K562 (cell line): ENCODE measurements at regions not wholly inside any gene's neighbourhood (a gene's known extent, or its start where the extent isn't known, plus 50 kb on each side); places are given as distances from the start of the nearest gene placed in this dataset.
"Not testable (repeated sequence)": the region's sequence is repeated elsewhere in the genome, so short reads cannot be mapped to it uniquely, and the experiment has no call there.

Experiments
- ATAC-seq: fragments of 200-7000 bp; cut with Tn5 transposase; 3 replicates; pipeline ENCODE4 v1.9.1; 2020; ENCODE audit warnings: moderate library complexity
- BruUV-seq: library from RNA; stranded (reverse); fragments of 400-500 nt; replicated peaks from 2 replicates; lab custom pipeline; 2021; lab: Mats Ljungman, UMichigan
- CTCF ChIA-PET: fragments of 300-600 bp; formaldehyde crosslinking; extraction: SDS; loops from one replicate; lab custom pipeline; 2021; ENCODE audit warnings: low intra/inter-chr PET ratio; lab: Yijun Ruan, JAX
- POLR2A ChIA-PET: fragments of 300-600, 350-650 bp; sonication (Branson Sonifier 250); formaldehyde crosslinking; extraction: SDS; loops from one replicate; lab custom pipeline; 2021; ENCODE audit warnings: antibody characterized with exemption, inconsistent platforms; lab: Yijun Ruan, JAX
- DNase-seq, 4 experiments: peaks; one replicate each; pipeline versions ENCODE4 v3.0.0 to v3.0.0-alpha.2; 2011 to 2018; ENCODE audit warnings: low spot score in 3 of 4, mixed read lengths in 3 of 4; ENCODE audit errors: extremely low read depth in 1 of 4
- FAIRE-seq: peaks from 2 replicates; lab custom pipeline; 2011; peaks lifted over from hg19 to GRCh38; lab: Jason Lieb, UNC
- H2AFZ ChIP-seq: 2 replicates; pipeline ENCODE4 v1.6.0; 2011; ENCODE audit warnings: low read depth, low read length, control low read depth, inconsistent platforms
- H3K27ac ChIP-seq: fragments of 200-600 bp; 3 replicates; pipeline ENCODE4 v1.8.0; 2011; ENCODE audit warnings: low read depth, mild to moderate bottlenecking, control low read depth, inconsistent platforms, low read length, moderate library complexity, mixed read lengths; ENCODE audit errors: extremely low read depth
- H3K27me3 ChIP-seq, 2 experiments: fragments of 300-600 bp in 1 of 2; 2 replicates in 1 of 2; 3 replicates in 1 of 2; pipeline versions ENCODE4 v1.6.0 to v1.8.0; 2011; ENCODE audit warnings: inconsistent platforms in 2 of 2, low read length in 2 of 2, mild to moderate bottlenecking in 1 of 2, mixed read lengths in 1 of 2, moderate library complexity in 1 of 2; ENCODE audit not compliant: control insufficient read depth in 2 of 2, insufficient read depth in 2 of 2
- H3K36me3 ChIP-seq: fragments of 300-600 bp; 3 replicates; pipeline ENCODE4 v1.8.0; 2011; ENCODE audit warnings: mild to moderate bottlenecking, low read length, inconsistent platforms; ENCODE audit not compliant: control insufficient read depth, insufficient read depth
- H3K4me1 ChIP-seq, 2 experiments: fragments of 200-600 bp in 1 of 2; replicated peaks in 1 of 2; 2 replicates in 1 of 2; 3 replicates in 1 of 2; pipeline versions ENCODE4 v1.5.1 to v1.8.0; 2011; ENCODE audit warnings: inconsistent platforms in 2 of 2, low read length in 2 of 2, mild to moderate bottlenecking in 1 of 2, mixed read lengths in 1 of 2, moderate library complexity in 1 of 2; ENCODE audit not compliant: control insufficient read depth in 2 of 2, insufficient read depth in 2 of 2
- H3K4me2 ChIP-seq: 2 replicates; pipeline ENCODE4 v1.6.1; 2011; ENCODE audit warnings: low read length, control low read depth, inconsistent platforms, mixed read lengths; ENCODE audit not compliant: insufficient read depth
- H3K4me3 ChIP-seq: fragments of 200-600 bp; sonication (generic), shearing (Covaris generic); 2 replicates; pipeline ENCODE4 v1.5.1; 2016; ENCODE audit warnings: control low read depth, inconsistent platforms
- H3K79me2 ChIP-seq: fragments of 200-600 bp; 3 replicates; pipeline ENCODE4 v1.8.0; 2011; ENCODE audit warnings: low read length, inconsistent platforms; ENCODE audit not compliant: control insufficient read depth, insufficient read depth
- H3K9ac ChIP-seq, 2 experiments: 2 replicates each; pipeline versions ENCODE4 v1.6.0 to v1.6.1; 2011; ENCODE audit warnings: low read depth in 2 of 2, low read length in 2 of 2, control low read depth in 1 of 2, inconsistent platforms in 1 of 2, mild to moderate bottlenecking in 1 of 2, mixed read lengths in 1 of 2; ENCODE audit not compliant: insufficient read depth in 1 of 2
- H3K9me1 ChIP-seq: one replicate; pipeline ENCODE4 v1.6.0; 2011; ENCODE audit warnings: inconsistent platforms, mild to moderate bottlenecking, low read length, moderate library complexity; ENCODE audit not compliant: control insufficient read depth, insufficient read depth
- H3K9me3 ChIP-seq: replicated peaks from 2 replicates; pipeline ENCODE4 v1.5.1; 2011; ENCODE audit warnings: low read depth, low read length, inconsistent platforms; ENCODE audit not compliant: control insufficient read depth, insufficient read depth
- H4K20me1 ChIP-seq: replicated peaks from 2 replicates; pipeline ENCODE4 v1.6.1; 2011; ENCODE audit warnings: low read length, inconsistent platforms, mixed read lengths; ENCODE audit not compliant: control insufficient read depth, insufficient read depth
- BCOR ChIP-seq: fragments of 450-650 bp; IDR thresholded peaks from 2 replicates; pipeline ENCODE4 v1.6.1; 2016
- ETV1 ChIP-seq: fragments of 450-650 bp; conservative IDR thresholded peaks from 2 replicates; pipeline ENCODE4 v1.6.1; 2016; ENCODE audit warnings: missing genetic modification characterization, control low read depth, low read depth, missing compliant biosample characterization
- NFRKB ChIP-seq: fragments of 450-650 bp; IDR thresholded peaks from 2 replicates; pipeline ENCODE4 v1.6.1; 2016; ENCODE audit warnings: low read depth
- SNRNP70 ChIP-seq: fragments of 200-400 bp; formaldehyde crosslinking; optimal IDR thresholded peaks from 2 replicates; pipeline ENCODE3; 2017; ENCODE audit warnings: low read depth, low read length
- STAG1 ChIP-seq: sonication (generic); formaldehyde crosslinking; IDR thresholded peaks from 2 replicates; pipeline ENCODE4 v1.5.0; 2020; ENCODE audit warnings: missing genetic modification reagents, borderline replicate concordance
- TBP ChIP-seq: optimal IDR thresholded peaks from 2 replicates; pipeline ENCODE3; 2011; ENCODE audit warnings: low read depth, low read length, improper control_type of control experiment
- ZNF197 ChIP-seq: fragments of 200-800 bp; sonication (Bioruptor generic); IDR thresholded peaks from 2 replicates; pipeline ENCODE4 v1.6.1; 2016; ENCODE audit warnings: low read depth, missing genetic modification characterization, missing compliant biosample characterization
- ZNF239 ChIP-seq: fragments of 250-450 bp; sonication (Bioruptor Pico); IDR thresholded peaks from 2 replicates; pipeline ENCODE4 v1.4.0; 2020; ENCODE audit warnings: mild to moderate bottlenecking
- ZNF282 ChIP-seq: sonication (generic); formaldehyde crosslinking; IDR thresholded peaks from 2 replicates; pipeline ENCODE4 v1.8.1; 2023; ENCODE audit warnings: missing genetic modification reagents
- ZNF311 ChIP-seq: fragments of 250-450 bp; sonication (Bioruptor Pico); IDR thresholded peaks from 2 replicates; pipeline ENCODE4 v1.4.0; 2020; ENCODE audit warnings: mild to moderate bottlenecking, moderate library complexity
- WGBS: fragments of 100-300 bp; shearing (Covaris generic); methylation state at CpG from one replicate; pipeline ENCODE4 v1.1.6; 2016; ENCODE audit warnings: low coverage, mixed read lengths; ENCODE audit not compliant: insufficient coverage; ENCODE audit errors: missing lambda C conversion rate; 5-methylcytosine and 5-hydroxymethylcytosine counted together
- in situ Hi-C: fragments of 300-500 bp; cut with MboI; formaldehyde crosslinking; loops from 4 replicates; pipeline ENCODE4 v1.15.0; 2018; ENCODE audit warnings: inconsistent platforms, mixed read lengths
- intact Hi-C: fragments of 100-400 bp; cut with micrococcal nuclease; formaldehyde crosslinking; loops from 2 replicates; pipeline ENCODE4 v1.14.2; 2022
- TF ChIP-seq, protein P1 (sequence below): sonication (generic); formaldehyde crosslinking; IDR thresholded peaks from 2 replicates; pipeline ENCODE4 v1.9.0; 2022; ENCODE audit warnings: mild to moderate bottlenecking, missing genetic modification reagents
- TF ChIP-seq, protein P2 (sequence below), 2 experiments: fragments of 450-650 bp; IDR thresholded peaks; 2 replicates each; pipeline ENCODE4 v1.6.1; 2018; ENCODE audit warnings: mild to moderate bottlenecking in 2 of 2, low read depth in 1 of 2; ENCODE audit not compliant: partially characterized antibody in 2 of 2

DNA sequence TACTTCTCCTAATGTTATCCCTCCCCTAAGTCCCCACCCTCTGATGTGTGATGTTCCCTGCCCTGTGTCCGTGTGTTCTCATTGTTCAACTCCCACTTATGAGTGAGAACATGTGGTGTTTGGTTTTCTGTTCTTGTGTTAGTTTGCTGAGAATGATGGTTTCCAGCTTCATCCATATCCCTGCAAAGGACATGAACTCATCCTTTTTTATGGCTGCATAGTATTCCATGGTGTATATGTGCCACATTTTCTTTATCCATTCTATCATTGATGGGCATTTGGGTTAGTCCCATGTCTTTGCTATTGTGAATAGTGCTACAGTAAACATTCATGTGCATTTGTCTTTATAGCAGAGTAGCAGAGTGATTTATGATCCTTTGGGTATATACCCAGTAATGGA lies 613.8 kb upstream of the KIF2B start:
- H2AFZ ChIP-seq, H3K9me3 ChIP-seq, H3K27me3 ChIP-seq, H3K36me3 ChIP-seq, H3K9me1 ChIP-seq, FAIRE-seq, H4K20me1 ChIP-seq, H3K4me1 ChIP-seq, BruUV-seq, CTCF ChIA-PET, intact Hi-C loops, H3K4me3 ChIP-seq, ATAC-seq, H3K9ac ChIP-seq, in situ Hi-C loops, H3K4me2 ChIP-seq, H3K27ac ChIP-seq, H3K79me2 ChIP-seq, DNase-seq, POLR2A ChIA-PET: not testable (repeated sequence)
- no CpG with 5 or more reads among the region's 1 CpG for WGBS

DNA sequence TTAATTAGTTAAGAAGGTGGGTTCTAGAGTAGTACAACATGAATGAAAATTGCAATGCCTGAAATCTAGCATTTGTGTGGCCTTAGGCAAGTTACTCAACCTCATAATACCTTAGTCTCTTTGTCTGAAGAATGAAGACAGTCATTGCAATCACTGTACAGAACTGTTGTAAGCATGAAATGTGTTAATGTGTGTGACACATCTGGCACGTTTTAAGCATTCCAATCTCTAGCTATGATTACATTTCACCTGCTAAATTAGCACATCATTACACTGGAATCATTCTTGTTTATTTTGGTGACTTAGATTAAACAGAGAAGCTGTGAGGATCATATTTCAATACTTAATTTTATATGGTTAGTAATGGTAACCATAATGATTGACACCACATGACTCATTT lies 629.7 kb upstream of the KIF2B start:
- ATAC-seq (no peak), DNase-seq (no peak), FAIRE-seq (no peak)
- H3K4me1 ChIP-seq, result no peaks in the 10 kb centered on the region
- H3K9me1 ChIP-seq, result no peaks in the 10 kb centered on the region
- ChIA-PET POLR2A (no interaction called here), CTCF (no interaction called here)
- H2AFZ ChIP-seq, result no peak overlapping the region
- H3K27me3 ChIP-seq, result no peaks in the 10 kb centered on the region
- H3K9ac ChIP-seq, result no peak overlapping the region
- no peak overlapping the region for H3K27ac ChIP-seq
- in situ Hi-C loops, result no loop called here
- no peaks in the 10 kb centered on the region; the same call in 1 of the 2 replicates for H3K9me3 ChIP-seq
- intact Hi-C loops, result no loop called here
- H3K79me2 ChIP-seq, result no peaks in the 10 kb centered on the region
- H3K4me3 ChIP-seq, result no peak overlapping the region
- no peaks in the 10 kb centered on the region for H4K20me1 ChIP-seq
- no peaks in the 10 kb centered on the region for H3K36me3 ChIP-seq
- 0% methylated on average over 1 of the region's 1 CpG for WGBS
- no peak for TF ChIP-seq ZNF239 (CRISPR knock-in tag)
- TF ChIP-seq, protein P1, sequence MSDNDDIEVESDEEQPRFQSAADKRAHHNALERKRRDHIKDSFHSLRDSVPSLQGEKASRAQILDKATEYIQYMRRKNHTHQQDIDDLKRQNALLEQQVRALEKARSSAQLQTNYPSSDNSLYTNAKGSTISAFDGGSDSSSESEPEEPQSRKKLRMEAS (CRISPR knock-in tag), result no peak
- TF ChIP-seq SNRNP70, result no peak
- no peak for TF ChIP-seq TBP
- TF ChIP-seq NFRKB, result no peak
- TF ChIP-seq, protein P2, sequence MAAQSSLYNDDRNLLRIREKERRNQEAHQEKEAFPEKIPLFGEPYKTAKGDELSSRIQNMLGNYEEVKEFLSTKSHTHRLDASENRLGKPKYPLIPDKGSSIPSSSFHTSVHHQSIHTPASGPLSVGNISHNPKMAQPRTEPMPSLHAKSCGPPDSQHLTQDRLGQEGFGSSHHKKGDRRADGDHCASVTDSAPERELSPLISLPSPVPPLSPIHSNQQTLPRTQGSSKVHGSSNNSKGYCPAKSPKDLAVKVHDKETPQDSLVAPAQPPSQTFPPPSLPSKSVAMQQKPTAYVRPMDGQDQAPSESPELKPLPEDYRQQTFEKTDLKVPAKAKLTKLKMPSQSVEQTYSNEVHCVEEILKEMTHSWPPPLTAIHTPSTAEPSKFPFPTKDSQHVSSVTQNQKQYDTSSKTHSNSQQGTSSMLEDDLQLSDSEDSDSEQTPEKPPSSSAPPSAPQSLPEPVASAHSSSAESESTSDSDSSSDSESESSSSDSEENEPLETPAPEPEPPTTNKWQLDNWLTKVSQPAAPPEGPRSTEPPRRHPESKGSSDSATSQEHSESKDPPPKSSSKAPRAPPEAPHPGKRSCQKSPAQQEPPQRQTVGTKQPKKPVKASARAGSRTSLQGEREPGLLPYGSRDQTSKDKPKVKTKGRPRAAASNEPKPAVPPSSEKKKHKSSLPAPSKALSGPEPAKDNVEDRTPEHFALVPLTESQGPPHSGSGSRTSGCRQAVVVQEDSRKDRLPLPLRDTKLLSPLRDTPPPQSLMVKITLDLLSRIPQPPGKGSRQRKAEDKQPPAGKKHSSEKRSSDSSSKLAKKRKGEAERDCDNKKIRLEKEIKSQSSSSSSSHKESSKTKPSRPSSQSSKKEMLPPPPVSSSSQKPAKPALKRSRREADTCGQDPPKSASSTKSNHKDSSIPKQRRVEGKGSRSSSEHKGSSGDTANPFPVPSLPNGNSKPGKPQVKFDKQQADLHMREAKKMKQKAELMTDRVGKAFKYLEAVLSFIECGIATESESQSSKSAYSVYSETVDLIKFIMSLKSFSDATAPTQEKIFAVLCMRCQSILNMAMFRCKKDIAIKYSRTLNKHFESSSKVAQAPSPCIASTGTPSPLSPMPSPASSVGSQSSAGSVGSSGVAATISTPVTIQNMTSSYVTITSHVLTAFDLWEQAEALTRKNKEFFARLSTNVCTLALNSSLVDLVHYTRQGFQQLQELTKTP (IDR thresholded peaks at IDR 0.05; ENCODE audit: low read depth in 1 of 2, partially characterized antibody in 2 of 2), result no peak
- TF ChIP-seq BCOR, result no peak
- no peak for TF ChIP-seq ZNF282 (CRISPR knock-in tag)
- TF ChIP-seq ZNF311 (CRISPR knock-in tag), result no peak
- TF ChIP-seq STAG1 (CRISPR knock-in tag), result no peak
- TF ChIP-seq ZNF197, result no peak
- TF ChIP-seq ETV1 (tag), result no peak
- no TSS peak for BruUV-seq
- no peak overlapping the region for H3K4me2 ChIP-seq
